Right atrium auricular region (tissue), 2 donors: ENCODE measurements at regions not wholly inside any gene's neighbourhood (a gene's known extent, or its start where the extent isn't known, plus 50 kb on each side); places are given as distances from the start of the nearest gene placed in this dataset.

Source experiments
- DNase-seq: peaks from one replicate; pipeline ENCODE4 v3.0.0-alpha.2; 2019; ENCODE audit warnings: low spot score
- H3K27ac ChIP-seq, 2 donors: fragments of 200-600 bp; sonication (generic); 1 replicate in 1 of 2; 2 replicates in 1 of 2; pipeline ENCODE4 v1.5.1; 2016 to 2019
- H3K27me3 ChIP-seq, 2 donors: fragments of 200-600 bp; sonication (generic); one replicate each; pipeline versions ENCODE4 v1.5.1 to v1.6.0; 2017 to 2019
- H3K36me3 ChIP-seq: fragments of 200-600 bp; sonication (generic); one replicate; pipeline ENCODE4 v1.5.1; 2016
- H3K4me1 ChIP-seq, 2 donors: fragments of 200-600 bp; sonication (generic); one replicate each; pipeline versions ENCODE4 v1.5.1 to v1.6.0; 2017 to 2019
- H3K4me3 ChIP-seq, 2 donors: fragments of 200-600 bp; sonication (generic); 1 replicate in 1 of 2; 2 replicates in 1 of 2; pipeline ENCODE4 v1.5.1; 2017 to 2019; ENCODE audit warnings: mild to moderate bottlenecking in 1 of 2, moderate library complexity in 1 of 2
- H3K9me3 ChIP-seq, 2 donors: fragments of 200-600 bp; sonication (generic); one replicate each; pipeline ENCODE4 v1.5.1; 2019
- CTCF ChIP-seq, 2 donors: fragments of 200-600 bp; sonication (generic); IDR thresholded peaks; one replicate each; pipeline ENCODE4 v1.5.1; 2019; ENCODE audit warnings: antibody characterized with exemption in 2 of 2

- H3K27ac ChIP-seq: no peak overlapping the region
These were observed 168.2 kb upstream of the SSTR4 start for GRCh38 chr20:22866812-22867341.

GRCh38 chr20:22878166-22878565, 156.9 kb upstream of the SSTR4 start:
- Histone ChIP-seq H3K4me1 (no peaks in the 10 kb centered on the region), H3K9me3 (no peaks in the 10 kb centered on the region), H3K27ac (no peak overlapping the region), H3K27me3 (no peaks in the 10 kb centered on the region), H3K4me3 (no peak overlapping the region), H3K36me3 (no peaks in the 10 kb centered on the region)
- no peak for TF ChIP-seq CTCF (IDR thresholded peaks at IDR 0.05)
- no peak for DNase-seq

More at GRCh38 chr20:22866812-22867341, 168.2 kb upstream of the SSTR4 start:
- H3K4me3 ChIP-seq: no peak overlapping the region
- H3K36me3 ChIP-seq: no peaks in the 10 kb centered on the region
- peaks cover 0 to 19% of the 10 kb centered on the region in 2 donors for H3K9me3 ChIP-seq
- TF ChIP-seq CTCF (IDR thresholded peaks at IDR 0.05): no peak
- H3K27me3 ChIP-seq: no peaks in the 10 kb centered on the region
- DNase-seq: no peak
- H3K4me1 ChIP-seq: no peaks in the 10 kb centered on the region

- no peak for DNase-seq
- H3K9me3 ChIP-seq: peaks cover 0 to 6% of the 10 kb centered on the region in 2 donors
- no peaks in the 10 kb centered on the region for H3K4me1 ChIP-seq
- no peaks in the 10 kb centered on the region for H3K27me3 ChIP-seq
- no peak for TF ChIP-seq CTCF (IDR thresholded peaks at IDR 0.05)
- no peaks in the 10 kb centered on the region for H3K36me3 ChIP-seq
- H3K27ac ChIP-seq: no peak overlapping the region
- no peak overlapping the region for H3K4me3 ChIP-seq
These were observed 154.8 kb upstream of the SSTR4 start for GRCh38 chr20:22880277-22880676.

GRCh38 chr20:22887796-22888195, 147.3 kb upstream of the SSTR4 start:
- H3K27ac ChIP-seq: no peak overlapping the region
- no peak overlapping the region for H3K4me3 ChIP-seq
- H3K36me3 ChIP-seq: no peaks in the 10 kb centered on the region
- no peaks in the 10 kb centered on the region for H3K27me3 ChIP-seq
- no peak for DNase-seq
- TF ChIP-seq CTCF (IDR thresholded peaks at IDR 0.05): no peak
- peaks cover 0 to 6% of the 10 kb centered on the region in 2 donors for H3K9me3 ChIP-seq
- no peaks in the 10 kb centered on the region for H3K4me1 ChIP-seq

- no peaks in the 10 kb centered on the region for H3K27me3 ChIP-seq
- no peak for DNase-seq
- H3K4me3 ChIP-seq: no peak overlapping the region
- no peaks in the 10 kb centered on the region for H3K4me1 ChIP-seq
- H3K9me3 ChIP-seq: no peaks in the 10 kb centered on the region
- no peak overlapping the region for H3K27ac ChIP-seq
- TF ChIP-seq CTCF (IDR thresholded peaks at IDR 0.05): no peak
- H3K36me3 ChIP-seq: no peaks in the 10 kb centered on the region
These were observed 144.4 kb upstream of the SSTR4 start for GRCh38 chr20:22890594-22891300.

GRCh38 chr20:22901164-22901563, 133.9 kb upstream of the SSTR4 start:
- no peak for TF ChIP-seq CTCF (IDR thresholded peaks at IDR 0.05)
- Histone ChIP-seq H3K27ac (no peak overlapping the region), H3K27me3 (no peaks in the 10 kb centered on the region), H3K36me3 (no peaks in the 10 kb centered on the region), H3K4me1 (peaks cover 0 to 7% of the 10 kb centered on the region in 2 donors), H3K9me3 (peaks cover 4 to 22% of the 10 kb centered on the region in 2 donors), H3K4me3 (no peak overlapping the region)
- no peak for DNase-seq
